H9 (cell line): ENCODE measurements at regions not wholly inside any gene's neighbourhood (a gene's known extent, or its start where the extent isn't known, plus 50 kb on each side); places are given as distances from the start of the nearest gene placed in this dataset.

Experiments used
- DNase-seq: peaks from one replicate; pipeline ENCODE4 v3.0.0-alpha.2; 2017
- H2AFZ ChIP-seq: one replicate; pipeline ENCODE4 v1.6.1; 2013; ENCODE audit warnings: mild to moderate bottlenecking, low read length, control low read depth, moderate library complexity
- H2AK5ac ChIP-seq: 2 replicates; pipeline ENCODE4 v1.6.1; 2013; ENCODE audit warnings: low read length, control low read depth, mixed read lengths; ENCODE audit not compliant: insufficient read length
- H2BK120ac ChIP-seq: one replicate; pipeline ENCODE4 v1.6.1; 2013; ENCODE audit warnings: low read depth, mild to moderate bottlenecking, low read length, control low read depth, inconsistent platforms; ENCODE audit not compliant: poor library complexity, severe bottlenecking
- H2BK12ac ChIP-seq: 2 replicates; pipeline ENCODE4 v1.6.1; 2013; ENCODE audit warnings: low read length, control low read depth, mixed read lengths, low read depth; ENCODE audit not compliant: insufficient read length
- H2BK15ac ChIP-seq: 2 replicates; pipeline ENCODE4 v1.6.1; 2013; ENCODE audit warnings: low read depth, low read length, control low read depth
- H2BK20ac ChIP-seq: one replicate; pipeline ENCODE4 v1.6.1; 2013; ENCODE audit warnings: low read depth, mild to moderate bottlenecking, low read length, control low read depth, inconsistent platforms; ENCODE audit not compliant: poor library complexity, severe bottlenecking
- H2BK5ac ChIP-seq: 2 replicates; pipeline ENCODE4 v1.6.1; 2013; ENCODE audit warnings: low read length, control low read depth, mixed read lengths; ENCODE audit not compliant: insufficient read length
- H3K14ac ChIP-seq: 2 replicates; pipeline ENCODE4 v1.6.1; 2013; ENCODE audit warnings: low read length, control low read depth; ENCODE audit not compliant: insufficient read depth
- H3K18ac ChIP-seq: 2 replicates; pipeline ENCODE4 v1.6.1; 2013; ENCODE audit warnings: low read depth, mild to moderate bottlenecking, mixed read lengths, low read length, control low read depth; ENCODE audit not compliant: insufficient read length
- H3K23ac ChIP-seq: 2 replicates; pipeline ENCODE4 v1.6.1; 2013; ENCODE audit warnings: low read length, control low read depth, mixed read lengths, low read depth; ENCODE audit not compliant: insufficient read length
- H3K23me2 ChIP-seq: 2 replicates; pipeline ENCODE4 v1.6.1; 2013; ENCODE audit warnings: low read depth, mild to moderate bottlenecking, mixed read lengths, low read length, control low read depth; ENCODE audit not compliant: insufficient read length, poor library complexity, severe bottlenecking
- H3K27ac ChIP-seq: 2 replicates; pipeline ENCODE4 v1.5.1; 2013; ENCODE audit warnings: low read length, control low read depth, mixed read lengths, low read depth; ENCODE audit not compliant: insufficient read length
- H3K27me3 ChIP-seq: 2 replicates; pipeline ENCODE4 v1.6.1; 2013; ENCODE audit warnings: low read length, control low read depth, inconsistent platforms; ENCODE audit not compliant: insufficient read depth
- H3K4ac ChIP-seq: 2 replicates; pipeline ENCODE4 v1.6.1; 2013; ENCODE audit warnings: low read depth, mild to moderate bottlenecking, control low read depth, inconsistent platforms, low read length, moderate library complexity
- H3K4me1 ChIP-seq: 2 replicates; pipeline ENCODE4 v1.6.1; 2013; ENCODE audit warnings: low read length, control low read depth, inconsistent platforms; ENCODE audit not compliant: insufficient read depth
- H3K4me2 ChIP-seq: 2 replicates; pipeline ENCODE4 v1.6.1; 2013; ENCODE audit warnings: low read length, control low read depth, mixed read lengths; ENCODE audit not compliant: insufficient read length, insufficient read depth
- H3K56ac ChIP-seq: 2 replicates; pipeline ENCODE4 v1.6.1; 2013; ENCODE audit warnings: low read depth, mild to moderate bottlenecking, mixed read lengths, low read length, control low read depth; ENCODE audit not compliant: insufficient read length
- H3K79me1 ChIP-seq: 2 replicates; pipeline ENCODE4 v1.6.1; 2013; ENCODE audit warnings: low read depth, mild to moderate bottlenecking, moderate library complexity, low read length, control low read depth, inconsistent platforms; ENCODE audit not compliant: insufficient read depth, poor library complexity, severe bottlenecking
- H3K79me2 ChIP-seq: 2 replicates; pipeline ENCODE4 v1.6.1; 2013; ENCODE audit warnings: low read length, control low read depth, inconsistent platforms; ENCODE audit not compliant: insufficient read depth
- H3K9ac ChIP-seq: 2 replicates; pipeline ENCODE4 v1.6.1; 2013; ENCODE audit warnings: low read length, control low read depth, mixed read lengths; ENCODE audit not compliant: insufficient read length; ENCODE audit errors: extremely low read depth
- H3K9me3 ChIP-seq: one replicate; pipeline ENCODE4 v1.6.1; 2013; ENCODE audit warnings: low read depth, low read length, inconsistent platforms; ENCODE audit not compliant: control insufficient read depth
- H3T11ph ChIP-seq: one replicate; pipeline ENCODE4 v1.6.1; 2013; ENCODE audit warnings: mild to moderate bottlenecking, low read length, control low read depth, inconsistent platforms
- H4K20me1 ChIP-seq: one replicate; pipeline ENCODE4 v1.6.1; 2013; ENCODE audit not compliant: control insufficient read depth, insufficient read length, insufficient read depth
- H4K5ac ChIP-seq: 2 replicates; pipeline ENCODE4 v1.6.1; 2013; ENCODE audit warnings: low read depth, mild to moderate bottlenecking, mixed read lengths, low read length, control low read depth; ENCODE audit not compliant: insufficient read length
- H4K8ac ChIP-seq: replicated peaks from 2 replicates; pipeline ENCODE4 v1.6.1; 2013; ENCODE audit warnings: low read length, control low read depth, mixed read lengths, low read depth; ENCODE audit not compliant: insufficient read length
- H4K91ac ChIP-seq: 2 replicates; pipeline ENCODE4 v1.6.1; 2013; ENCODE audit warnings: low read depth, mild to moderate bottlenecking, moderate library complexity, mixed read lengths, low read length, control low read depth; ENCODE audit not compliant: insufficient read length
- H3K27ac Mint-ChIP-seq, 3 experiments: 2 replicates in 2 of 3; 3 replicates in 1 of 3; pipeline ENCODE4 v1.8.0; 2020 to 2021; ENCODE audit warnings: mixed read lengths in 3 of 3, mild to moderate bottlenecking in 1 of 3, moderate library complexity in 1 of 3
- H3K27me3 Mint-ChIP-seq: 2 replicates; pipeline ENCODE4 v1.8.0; 2021; ENCODE audit warnings: low read depth, mild to moderate bottlenecking, moderate library complexity, mixed read lengths
- H3K36me3 Mint-ChIP-seq, 3 experiments: 2 replicates in 2 of 3; 3 replicates in 1 of 3; pipeline ENCODE4 v1.8.0; 2020 to 2021; ENCODE audit warnings: low read depth in 3 of 3, mixed read lengths in 3 of 3; ENCODE audit not compliant: insufficient read depth in 1 of 3
- H3K4me1 Mint-ChIP-seq, 2 experiments: 2 replicates each; pipeline ENCODE4 v1.8.0; 2020; ENCODE audit warnings: mixed read lengths in 2 of 2
- H3K4me3 Mint-ChIP-seq, 2 experiments: 2 replicates in 1 of 2; 3 replicates in 1 of 2; pipeline ENCODE4 v1.8.0; 2020 to 2021; ENCODE audit warnings: mild to moderate bottlenecking in 2 of 2, mixed read lengths in 2 of 2, moderate library complexity in 1 of 2
- H3K9me3 Mint-ChIP-seq, 2 experiments: 2 replicates in 1 of 2; 3 replicates in 1 of 2; pipeline ENCODE4 v1.8.0; 2020; ENCODE audit warnings: mild to moderate bottlenecking in 2 of 2, mixed read lengths in 2 of 2, moderate library complexity in 1 of 2
- CTCF ChIP-seq: fragments of 200-600 bp; sonication (generic); conservative IDR thresholded peaks from 3 replicates; pipeline ENCODE4 v1.8.0; 2021; ENCODE audit warnings: antibody characterized with exemption, mild to moderate bottlenecking
- WGBS: extraction: QIAGEN DNeasy Blood & Tissue Kit; methylation state at CpG from one replicate; pipeline ENCODE4 v1.1.7; 2013; ENCODE audit warnings: missing lambda C conversion rate, low lambda C conversion rate, mixed read lengths; ENCODE audit not compliant: insufficient read length; ENCODE audit errors: extremely low coverage; 5-methylcytosine and 5-hydroxymethylcytosine counted together

- Histone ChIP-seq H4K8ac (no peak overlapping the region), H3K4me2 (no peak overlapping the region), H2BK5ac (no peak overlapping the region), H2BK20ac (no peak overlapping the region), H4K91ac (no peak overlapping the region), H2AFZ (no peak overlapping the region), H3K9me3 (no peaks in the 10 kb centered on the region), H3K79me1 (no peaks in the 10 kb centered on the region), H2BK12ac (no peak overlapping the region), H3K18ac (no peak overlapping the region), H2BK15ac (no peak overlapping the region), H4K20me1 (no peaks in the 10 kb centered on the region), H3K14ac (no peak overlapping the region), H3K27ac (no peak overlapping the region), H3K4ac (no peak overlapping the region), H3K56ac (no peak overlapping the region), H3K27me3 (no peaks in the 10 kb centered on the region), H3K4me1 (no peaks in the 10 kb centered on the region), H3K9ac (no peak overlapping the region), H3K79me2 (no peaks in the 10 kb centered on the region), H3K23ac (no peak overlapping the region), H2BK120ac (no peak overlapping the region), H4K5ac (no peak overlapping the region), H3T11ph (no peak overlapping the region), H2AK5ac (no peak overlapping the region), H3K23me2 (no peaks in the 10 kb centered on the region)
- DNase-seq = no peak
- no CpG with 5 or more reads among the region's 6 CpGs for WGBS
- peaks cover 1% of the 10 kb centered on the region for H3K27me3 Mint-ChIP-seq
- peaks cover 0 to 2% (median 1%) of the 10 kb centered on the region in 3 experiments; a peak in 5 of 7 replicates for H3K36me3 Mint-ChIP-seq
- no peak overlapping the region for H3K4me3 Mint-ChIP-seq
- no peak for TF ChIP-seq CTCF
- H3K27ac Mint-ChIP-seq = no peak overlapping the region
- H3K9me3 Mint-ChIP-seq = peaks cover 3 to 8% of the 10 kb centered on the region in 2 experiments
- H3K4me1 Mint-ChIP-seq = no peaks in the 10 kb centered on the region
Measured at GRCh38 chr6:170188571-170189001, 102.3 kb downstream of the DLL1 start.
